ENCODE measurements at regions not wholly inside any gene's neighbourhood (a gene's known extent, or its start where the extent isn't known, plus 50 kb on each side); places are given as distances from the start of the nearest gene placed in this dataset.

- WGBS (ENCODE audit: insufficient coverage, low coverage, missing lambda C conversion rate): 0% methylated on average over 7 of the region's 7 CpGs
- no peak for ATAC-seq
- in situ Hi-C loops (cut with MboI): no loop called here
- H3K9me1 ChIP-seq (ENCODE audit: control insufficient read depth, insufficient read depth, low read length): no peaks in the 10 kb centered on the region
- H3K36me3 ChIP-seq (ENCODE audit: control insufficient read depth, insufficient read depth, low read length): no peaks in the 10 kb centered on the region
- H3K9ac ChIP-seq (ENCODE audit: insufficient read depth in 1 of 2, low read depth in 2 of 2, low read length in 2 of 2): no peak overlapping the region
- H3K4me1 ChIP-seq (replicated peaks in 1 of 2; ENCODE audit: control insufficient read depth in 2 of 2, insufficient read depth in 2 of 2, low read length in 2 of 2): no peaks in the 10 kb centered on the region
- no peak overlapping the region for H3K4me3 ChIP-seq
- H3K27ac ChIP-seq (ENCODE audit: extremely low read depth, low read depth, low read length): no peak overlapping the region
- no peaks in the 10 kb centered on the region for H3K79me2 ChIP-seq (ENCODE audit: control insufficient read depth, insufficient read depth, low read length)
- H3K9me3 ChIP-seq (replicated peaks; ENCODE audit: control insufficient read depth, insufficient read depth, low read depth, low read length): no peaks in the 10 kb centered on the region
- no TSS peak for BruUV-seq (replicated peaks)
- no peak overlapping the region for H3K4me2 ChIP-seq (ENCODE audit: insufficient read depth, low read length)
- ChIA-PET CTCF (ENCODE audit: low intra/inter-chr PET ratio) (no interaction called here), POLR2A (no interaction called here)
- no peaks in the 10 kb centered on the region for H4K20me1 ChIP-seq (replicated peaks; ENCODE audit: control insufficient read depth, insufficient read depth, low read length)
- no peak overlapping the region for H2AFZ ChIP-seq (ENCODE audit: low read depth, low read length)
- DNase-seq (ENCODE audit: extremely low read depth in 1 of 4, low spot score in 3 of 4): no peak
- no peaks in the 10 kb centered on the region for H3K27me3 ChIP-seq (ENCODE audit: control insufficient read depth in 2 of 2, insufficient read depth in 2 of 2, low read length in 2 of 2)
- FAIRE-seq: no peak
- intact Hi-C loops (cut with micrococcal nuclease): no loop called here
- TF ChIP-seq ZNF699 (CRISPR knock-in tag; IDR thresholded peaks at IDR 0.05; ENCODE audit: insufficient replicate concordance) (no peak), ELK1 (CRISPR knock-in tag; IDR thresholded peaks at IDR 0.05) (no peak), CBX8 (IDR thresholded peaks at IDR 0.05; ENCODE audit: borderline replicate concordance, extremely low read depth, low read depth, low read length, poor library complexity, severe bottlenecking) (no peak), BRCA1 (IDR thresholded peaks at IDR 0.05) (no peak), BRCA1 (CRISPR knock-in tag; IDR thresholded peaks at IDR 0.05) (no peak), PHF8 (IDR thresholded peaks at IDR 0.05; ENCODE audit: borderline replicate concordance, low read length) (no peak), THRAP3 (IDR thresholded peaks at IDR 0.05; ENCODE audit: borderline replicate concordance) (no peak), XRCC4 (IDR thresholded peaks at IDR 0.05; ENCODE audit: extremely low read depth, insufficient read depth, insufficient read length) (no peak), ZSCAN32 (CRISPR knock-in tag; IDR thresholded peaks at IDR 0.05) (no peak), POLR2G (IDR thresholded peaks at IDR 0.05; ENCODE audit: low read depth, low read length) (no peak), POLR2A (conservative IDR thresholded peaks at IDR 0.05) (no peak), RBFOX2 (IDR thresholded peaks at IDR 0.05; ENCODE audit: low read depth, low read length) (no peak), SNAPC5 (CRISPR knock-in tag; IDR thresholded peaks at IDR 0.05) (no peak), MIER1 (IDR thresholded peaks at IDR 0.05; ENCODE audit: low read depth) (no peak), HNRNPUL1 (IDR thresholded peaks at IDR 0.05; ENCODE audit: low read length) (no peak), TEAD2 (tag; IDR thresholded peaks at IDR 0.05) (no peak), NR1H2 (CRISPR knock-in tag; IDR thresholded peaks at IDR 0.05) (no peak), CBX1 (IDR thresholded peaks at IDR 0.05; ENCODE audit: low read depth) (no peak), ZBTB11 (CRISPR knock-in tag; IDR thresholded peaks at IDR 0.05) (no peak)
These were observed 173.4 kb upstream of the SGCG start for GRCh38 chr13:23007426-23007825.
